Spleen (tissue), 7 donors: ENCODE measurements at regions not wholly inside any gene's neighbourhood (a gene's known extent, or its start where the extent isn't known, plus 50 kb on each side); places are given as distances from the start of the nearest gene placed in this dataset.
A peak's percentile ranks its signal among the peaks of the same experiment; 100 is the strongest.

Source experiments
- CTCF ChIP-seq, 11 experiments: fragments of 200-600 bp in 7 of 11; fragments of 450-650 bp in 4 of 11; sonication (generic) in 4 of 11; IDR thresholded peaks in 8 of 11; conservative IDR thresholded peaks in 3 of 11; 1 replicate in 7 of 11; 2 replicates in 4 of 11; pipeline versions ENCODE4 v1.4.0 to v1.8.0; 2016 to 2021; ENCODE audit warnings: antibody characterized with exemption in 11 of 11, inconsistent platforms in 4 of 11, mild to moderate bottlenecking in 1 of 11
- POLR2A ChIP-seq, 3 donors: fragments of 450-650 bp; IDR thresholded peaks; one replicate each; pipeline ENCODE4 v1.5.1; 2017; ENCODE audit warnings: antibody characterized with exemption in 3 of 3, mild to moderate bottlenecking in 1 of 3
- donor health status: DM: no; HTN: no; CAD: no; lungs with moderate emphysema.
- donor health status: DM: no; HTN: no; CAD: no.
- donor health status: DM: no; HTN: no; CAD: no.

DNA sequence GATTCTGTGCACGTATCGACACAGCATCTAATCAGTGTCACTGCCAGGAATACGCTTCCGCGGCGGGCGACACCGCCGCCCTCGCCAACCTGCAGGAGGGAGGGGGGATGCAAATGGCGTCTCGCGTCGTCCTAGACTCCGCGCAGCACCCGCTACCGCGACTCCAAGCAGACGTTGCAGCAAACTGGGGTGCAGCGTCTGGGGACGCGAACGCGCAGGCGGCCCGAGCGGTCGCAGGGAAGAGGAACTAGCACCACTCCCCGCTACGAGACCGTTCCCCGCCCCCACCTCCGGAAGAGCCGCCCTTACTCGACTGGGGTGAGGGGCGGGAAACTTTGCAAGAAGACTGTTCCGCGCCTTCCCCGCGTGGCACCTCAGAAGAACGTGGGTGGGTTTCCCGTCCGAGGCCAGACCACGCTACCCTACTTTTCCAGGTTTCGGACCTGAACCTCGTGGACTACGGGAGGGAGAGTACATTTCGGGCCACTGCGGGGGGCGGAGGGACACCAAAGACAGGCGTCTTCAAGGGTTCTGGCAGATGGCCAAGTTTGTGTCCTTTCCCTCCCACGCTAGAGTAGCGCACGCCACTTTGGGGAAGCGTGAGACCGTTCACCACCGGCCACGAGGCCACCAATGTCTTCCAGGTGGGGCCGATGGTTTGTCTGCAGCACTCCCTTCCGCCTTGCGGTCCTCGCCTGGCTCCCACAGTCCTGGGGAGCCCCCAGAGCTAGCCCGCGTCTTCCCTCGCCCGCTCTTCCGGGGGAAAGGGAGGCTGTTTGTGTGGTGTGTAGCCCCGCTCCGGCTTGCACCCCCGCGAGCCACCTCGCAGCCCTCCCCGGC, 78.0 kb upstream of the BCOR start:
- no peak for TF ChIP-seq CTCF (IDR thresholded peaks at IDR 0.05 in 8 of 11, conservative IDR thresholded peaks at IDR 0.05 in 3 of 11)
- TF ChIP-seq POLR2A (IDR thresholded peaks at IDR 0.05): peak in 1 of 3 donors; percentile 40
